ENCODE measurements at regions not wholly inside any gene's neighbourhood (a gene's known extent, or its start where the extent isn't known, plus 50 kb on each side); places are given as distances from the start of the nearest gene placed in this dataset.

GRCh38 chr14:54174457-54174856 lies 217.8 kb upstream of the BMP4 start:
- no peak for DNase-seq (ENCODE audit: low read depth)

DNA sequence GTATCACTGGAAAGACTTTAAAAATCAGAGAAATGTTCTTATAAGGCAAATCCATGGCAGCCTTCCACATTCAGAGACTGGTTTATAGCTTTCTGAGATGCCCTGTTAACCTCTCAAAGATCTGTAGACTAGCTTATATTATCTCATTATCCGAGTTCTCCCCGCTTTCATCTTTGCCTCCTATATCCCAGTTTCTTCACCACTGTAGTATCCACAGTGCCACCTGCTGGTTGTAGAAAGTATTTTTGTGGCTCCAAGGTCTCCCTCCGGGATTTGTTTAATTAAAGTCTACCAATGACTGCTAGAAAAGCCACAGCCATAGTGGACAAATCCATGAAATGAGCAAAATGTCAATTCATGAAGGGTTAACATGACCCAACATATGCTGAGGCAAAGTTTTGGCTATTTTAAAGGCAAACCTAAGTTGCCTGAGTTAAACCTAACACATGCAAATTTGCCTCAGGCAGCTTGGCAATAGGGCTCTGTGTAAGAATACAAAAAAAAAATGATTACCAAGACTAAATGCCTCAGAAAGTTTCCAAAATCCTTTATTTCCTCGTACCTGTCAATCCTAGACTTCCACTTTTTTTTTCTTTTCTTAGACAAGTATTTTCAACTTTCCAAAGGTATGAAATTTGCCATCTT lies 218.8 kb upstream of the BMP4 start:
- DNase-seq (ENCODE audit: low read depth) = peak; percentile 6

GRCh38 chr14:54177019-54177418 lies 219.8 kb upstream of the CDKN3 start:
- no peak for DNase-seq (ENCODE audit: low read depth)

DNA sequence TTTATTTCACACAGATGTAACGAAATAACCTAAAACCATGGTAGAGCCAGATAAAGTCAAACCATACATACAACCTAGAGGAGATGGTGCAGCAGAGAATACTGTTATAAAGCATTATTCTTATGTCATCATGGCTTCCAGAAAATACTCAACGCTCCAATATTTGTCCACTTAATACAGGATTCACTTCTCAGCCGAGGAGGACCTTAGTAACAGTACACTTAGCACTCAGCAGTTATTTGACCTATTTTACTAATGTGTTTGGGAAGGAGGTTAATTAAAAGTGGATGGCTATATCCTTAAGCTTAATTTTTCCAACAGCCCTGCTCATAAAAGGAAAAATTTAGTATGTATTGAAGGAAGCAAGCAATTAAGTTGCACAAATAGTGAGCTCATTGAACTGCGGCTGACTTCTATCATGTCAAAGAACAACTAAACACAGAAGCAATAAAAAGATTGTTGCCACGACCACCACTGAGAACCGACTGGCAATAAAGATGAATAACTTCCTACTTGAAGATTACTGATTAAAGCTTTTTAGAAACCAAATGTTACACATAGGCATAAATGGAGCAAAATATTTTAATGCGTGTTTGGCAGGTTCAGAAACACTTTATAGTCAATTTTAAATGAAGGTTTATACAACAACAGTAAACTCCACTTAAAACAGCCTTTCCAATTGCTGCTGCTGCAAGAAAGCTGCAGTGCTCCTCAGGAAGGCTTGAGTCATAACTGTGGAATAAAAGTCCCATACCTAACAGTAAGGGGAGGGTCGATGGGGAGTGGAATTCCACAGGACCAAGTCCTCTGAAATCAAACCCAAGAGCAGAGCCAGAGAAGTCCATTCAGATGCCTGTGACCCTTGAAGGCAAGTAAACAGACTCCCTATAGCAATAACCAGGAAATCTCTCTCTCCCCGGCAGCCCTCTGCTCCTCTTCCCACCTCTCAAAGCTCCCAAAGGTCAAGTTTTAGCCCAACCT lies 218.9 kb upstream of the CDKN3 start:
- DNase-seq (ENCODE audit: low read depth) = no peak

DNA sequence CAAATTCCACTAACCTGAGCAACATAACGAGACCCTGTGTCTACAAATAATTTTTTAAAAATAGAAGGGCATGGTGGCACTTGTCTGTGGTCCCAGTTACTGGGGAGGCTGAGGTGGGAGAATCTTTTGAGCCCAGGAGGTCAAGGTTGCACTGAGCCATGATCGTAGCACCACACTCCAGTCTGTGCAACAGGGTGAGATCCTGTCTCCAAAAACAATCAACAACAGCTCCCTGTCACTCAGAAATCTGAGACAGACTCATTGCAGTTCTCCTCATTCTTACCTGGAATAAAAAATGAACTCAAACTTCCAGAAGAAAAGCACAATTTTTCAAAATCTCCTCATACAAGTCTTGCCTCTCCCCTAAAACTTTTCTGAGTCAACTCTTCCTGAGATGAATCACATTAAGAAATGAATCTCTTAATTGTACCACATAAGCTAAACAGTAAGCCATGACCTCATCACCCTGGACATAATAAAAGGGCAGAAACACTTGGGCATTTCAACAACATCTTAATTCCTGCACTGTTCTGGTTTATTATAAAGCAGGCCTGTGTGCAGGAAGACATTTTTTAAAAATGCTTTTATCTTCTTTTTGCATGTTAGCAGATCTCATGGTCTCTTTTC lies 214.3 kb upstream of the CDKN3 start:
- DNase-seq (ENCODE audit: low read depth) = no peak

DNA sequence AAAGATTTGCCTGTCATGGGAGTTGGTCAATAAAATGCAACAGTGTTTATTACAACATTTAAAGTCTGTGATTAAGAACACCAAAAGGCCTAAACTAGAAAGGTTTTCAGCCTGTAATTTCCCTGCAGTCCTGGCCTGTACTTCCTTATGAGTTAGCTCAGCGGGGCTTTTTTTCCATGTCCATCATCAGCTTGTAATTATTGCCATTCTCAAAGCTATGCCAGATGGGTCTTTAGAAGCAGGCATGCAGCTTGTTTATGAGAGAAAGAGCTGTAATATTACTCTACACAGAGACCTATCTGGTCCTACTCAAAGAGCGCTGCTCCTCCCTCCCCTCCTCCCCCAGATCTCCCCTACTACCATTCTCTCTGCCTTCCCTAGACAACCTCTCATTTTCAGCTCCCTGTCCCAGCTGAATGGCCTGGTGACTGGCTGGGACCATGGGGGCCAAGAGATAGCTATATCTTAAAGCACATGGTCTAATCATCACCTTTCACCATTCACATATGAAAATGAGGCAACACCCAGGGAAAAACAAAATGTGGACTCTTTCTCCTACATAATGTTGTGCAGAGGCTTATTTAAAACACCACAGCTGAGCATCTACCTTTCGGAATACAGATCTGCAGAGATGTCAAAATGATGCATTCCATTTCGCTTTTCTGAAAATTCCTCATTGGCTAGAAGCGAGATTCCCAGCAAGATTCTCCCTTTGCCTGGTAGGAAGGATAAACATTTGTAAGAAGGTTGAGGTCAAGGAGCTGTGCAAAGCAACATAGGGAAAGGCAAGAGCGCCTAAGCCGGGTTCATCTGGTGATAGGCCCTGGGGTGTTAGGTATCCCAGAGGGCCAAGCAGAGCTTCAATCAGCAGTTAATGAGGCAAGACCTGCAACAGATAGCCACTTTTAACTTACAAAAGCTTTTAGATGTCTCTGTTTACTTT lies 209.7 kb upstream of the CDKN3 start:
- DNase-seq (ENCODE audit: low read depth) = no peak

- no peak for DNase-seq (ENCODE audit: low read depth)
Measured at GRCh38 chr14:54188064-54188666, 208.6 kb upstream of the CDKN3 start.

DNA sequence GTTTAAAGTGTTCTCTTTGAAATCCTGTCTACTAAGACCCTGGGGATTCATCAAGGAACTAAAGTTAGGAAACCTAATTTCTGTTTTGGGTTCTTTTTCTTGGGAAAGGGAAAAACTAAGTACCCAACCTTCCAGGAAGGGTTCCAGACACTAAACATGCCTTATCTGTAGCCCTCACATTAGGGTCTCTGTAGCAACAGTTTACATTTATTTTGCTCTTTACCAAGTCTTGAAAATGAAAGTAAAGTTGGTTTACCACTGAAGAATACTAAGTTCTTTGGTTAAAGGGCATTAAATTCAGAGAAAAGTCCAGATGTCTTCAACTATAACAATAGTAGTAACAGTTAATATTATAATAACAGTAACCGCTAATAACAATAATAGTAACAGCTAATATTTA lies 207.5 kb upstream of the CDKN3 start:
- DNase-seq (ENCODE audit: low read depth) = no peak

- DNase-seq (ENCODE audit: low read depth) = no peak
Measured at GRCh38 chr14:54189748-54190354, 207.0 kb upstream of the CDKN3 start.

DNA sequence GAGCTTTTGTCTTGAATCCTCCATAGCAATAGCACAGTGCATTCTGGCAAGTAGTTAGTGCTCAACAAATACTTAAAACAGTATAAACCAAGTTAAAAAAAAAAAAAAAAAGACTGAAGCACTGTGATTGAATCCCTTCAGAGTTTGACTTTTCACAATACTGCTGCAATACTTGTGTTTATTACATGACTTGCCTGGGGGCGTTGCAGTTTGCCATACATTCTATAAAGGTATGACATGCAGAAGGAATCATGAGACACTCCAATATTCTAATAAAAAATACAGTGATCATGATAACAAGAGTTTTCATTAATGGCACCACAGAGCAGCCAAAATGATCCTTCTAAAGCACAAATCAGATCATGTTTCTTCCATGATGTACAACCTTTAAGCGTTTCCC lies 205.0 kb upstream of the CDKN3 start:
- no peak for DNase-seq (ENCODE audit: low read depth)

DNA sequence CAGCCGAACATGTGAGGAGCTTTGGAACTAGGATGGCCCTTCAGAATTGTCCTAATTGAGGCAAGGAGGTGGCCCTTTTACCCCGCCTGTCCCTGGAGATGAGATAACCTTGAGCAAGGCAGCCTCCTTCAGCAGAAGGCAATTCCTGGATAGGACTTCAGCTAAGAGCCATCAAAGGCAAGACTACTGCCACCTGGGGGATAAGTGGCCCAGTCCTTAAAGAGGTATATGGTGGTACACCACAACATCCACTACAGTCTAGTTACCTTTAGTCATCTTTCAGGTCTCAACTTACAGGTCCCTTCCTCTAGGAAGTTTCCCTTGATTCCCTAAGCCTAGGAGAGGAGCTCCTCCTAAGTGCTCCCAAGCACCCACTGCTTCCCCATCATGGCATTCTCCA lies 204.2 kb upstream of the CDKN3 start:
- no peak for DNase-seq (ENCODE audit: low read depth)

DNA sequence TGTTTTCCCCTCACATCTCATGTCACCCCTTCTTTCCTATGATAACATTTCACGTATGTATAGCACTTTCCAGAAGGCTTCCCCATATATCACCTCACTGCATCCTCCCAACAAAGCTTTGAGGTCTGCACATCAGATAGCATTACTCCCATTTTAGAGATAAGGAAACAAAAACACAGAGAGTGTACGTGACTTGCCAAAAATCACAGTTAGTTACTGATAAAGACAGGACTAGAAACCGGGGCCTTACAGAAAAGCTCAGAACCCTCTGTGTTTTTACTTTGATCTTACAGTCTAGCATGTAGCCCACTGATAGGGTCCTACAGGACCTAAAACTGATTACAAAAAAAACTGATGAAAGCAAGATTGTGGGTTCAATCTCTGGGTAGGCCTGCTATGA lies 202.9 kb upstream of the CDKN3 start:
- no peak for DNase-seq (ENCODE audit: low read depth)

GRCh38 chr14:54194501-54194900 lies 202.3 kb upstream of the CDKN3 start:
- DNase-seq (ENCODE audit: low read depth) = no peak

DNA sequence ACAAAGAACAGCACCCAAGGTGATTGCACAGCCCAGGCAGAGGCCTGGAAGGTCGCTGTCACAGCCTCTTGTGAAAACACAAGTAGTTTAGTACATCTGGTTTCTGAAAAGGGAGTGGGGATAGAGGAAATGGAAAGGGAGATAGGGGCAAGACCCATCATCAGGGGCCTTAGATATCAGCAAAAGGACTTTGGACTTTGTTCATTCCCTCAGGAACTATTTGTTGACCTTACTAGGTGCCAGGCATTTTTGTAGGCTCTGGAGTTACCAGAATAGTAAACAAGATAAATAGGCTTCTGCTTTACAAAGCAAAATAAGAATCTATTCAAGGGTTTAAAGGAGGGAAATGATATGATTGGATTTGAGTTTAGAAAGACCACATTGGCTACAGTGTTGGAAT lies 199.4 kb upstream of the CDKN3 start:
- DNase-seq (ENCODE audit: low read depth) = no peak

DNA sequence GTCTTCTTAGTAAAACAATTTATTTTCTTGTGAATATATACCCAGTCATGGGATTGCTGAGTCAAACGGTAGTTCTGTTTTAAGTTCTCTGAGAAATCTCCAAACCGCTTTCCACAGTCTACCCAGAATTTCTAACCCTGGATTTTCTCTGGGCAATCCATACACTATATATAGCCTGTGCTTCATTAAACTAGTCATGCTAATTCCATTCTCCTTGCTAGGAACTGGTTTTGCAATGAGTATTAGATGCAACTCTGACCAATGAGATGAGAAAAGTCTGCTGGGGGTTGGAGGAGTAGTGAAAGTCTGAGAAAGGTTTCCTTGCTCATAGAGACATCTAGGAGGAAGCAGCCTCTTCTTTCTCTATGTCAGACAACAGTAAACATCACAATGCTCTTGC lies 196.1 kb upstream of the CDKN3 start:
- no peak for DNase-seq (ENCODE audit: low read depth)

DNA sequence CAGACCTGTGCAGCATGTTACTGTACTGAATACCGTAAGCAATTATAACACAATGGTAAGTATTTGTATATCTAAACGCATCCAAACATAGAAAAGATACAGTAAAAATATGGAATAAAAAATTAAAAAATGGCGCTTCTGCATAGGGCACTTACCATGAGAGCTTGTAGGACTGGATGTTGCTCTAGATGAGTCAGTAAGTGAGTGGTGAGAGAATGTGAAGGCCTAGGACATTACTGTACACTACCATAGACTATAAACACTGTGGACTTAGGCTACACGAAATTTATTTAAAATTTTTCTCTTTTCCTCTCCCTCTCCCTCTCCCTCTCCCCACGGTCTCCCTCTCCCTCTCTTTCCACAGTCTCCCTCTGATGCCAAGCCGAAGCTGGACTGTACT lies 194.5 kb upstream of the CDKN3 start:
- DNase-seq (ENCODE audit: low read depth) = no peak

DNA sequence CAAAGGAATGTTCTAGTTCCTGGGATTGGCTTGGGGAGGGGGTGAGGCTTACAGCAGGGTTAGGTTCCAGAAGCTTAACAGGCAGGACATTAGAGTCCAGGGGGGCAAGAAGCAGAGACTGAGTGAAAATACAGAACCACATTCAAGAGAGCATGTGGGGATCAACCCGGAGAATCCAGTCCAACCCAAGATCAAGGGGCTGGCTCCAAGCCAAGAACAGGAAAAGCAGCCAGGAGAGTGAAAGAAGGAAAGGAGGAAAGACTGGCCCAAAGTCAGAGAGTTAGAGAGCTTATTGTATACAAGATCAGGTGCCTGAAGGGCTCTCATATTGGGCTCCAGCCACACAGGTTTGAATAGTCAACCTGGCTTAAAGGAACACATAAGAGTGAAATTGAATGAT lies 190.3 kb upstream of the CDKN3 start:
- DNase-seq (ENCODE audit: low read depth) = no peak

DNA sequence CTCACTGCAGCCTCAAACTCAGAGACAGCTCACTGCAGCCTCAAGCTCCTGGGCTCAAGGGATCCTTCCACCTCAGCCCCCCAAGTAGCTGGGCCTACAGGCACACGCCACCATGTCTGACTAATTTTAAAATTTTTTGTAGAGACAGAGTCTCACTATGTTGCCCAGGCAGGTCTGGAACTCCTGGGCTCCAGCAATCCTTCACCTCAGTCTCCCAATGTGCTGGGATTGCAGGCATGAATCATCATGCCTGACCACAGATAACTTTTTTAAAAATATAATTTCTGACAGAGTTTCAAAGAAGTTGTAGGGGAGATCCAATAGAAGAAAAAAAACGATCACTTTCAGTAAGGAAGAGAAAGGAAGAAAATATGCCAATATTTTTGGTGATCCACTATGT lies 189.7 kb upstream of the CDKN3 start:
- DNase-seq (ENCODE audit: low read depth) = no peak

DNA sequence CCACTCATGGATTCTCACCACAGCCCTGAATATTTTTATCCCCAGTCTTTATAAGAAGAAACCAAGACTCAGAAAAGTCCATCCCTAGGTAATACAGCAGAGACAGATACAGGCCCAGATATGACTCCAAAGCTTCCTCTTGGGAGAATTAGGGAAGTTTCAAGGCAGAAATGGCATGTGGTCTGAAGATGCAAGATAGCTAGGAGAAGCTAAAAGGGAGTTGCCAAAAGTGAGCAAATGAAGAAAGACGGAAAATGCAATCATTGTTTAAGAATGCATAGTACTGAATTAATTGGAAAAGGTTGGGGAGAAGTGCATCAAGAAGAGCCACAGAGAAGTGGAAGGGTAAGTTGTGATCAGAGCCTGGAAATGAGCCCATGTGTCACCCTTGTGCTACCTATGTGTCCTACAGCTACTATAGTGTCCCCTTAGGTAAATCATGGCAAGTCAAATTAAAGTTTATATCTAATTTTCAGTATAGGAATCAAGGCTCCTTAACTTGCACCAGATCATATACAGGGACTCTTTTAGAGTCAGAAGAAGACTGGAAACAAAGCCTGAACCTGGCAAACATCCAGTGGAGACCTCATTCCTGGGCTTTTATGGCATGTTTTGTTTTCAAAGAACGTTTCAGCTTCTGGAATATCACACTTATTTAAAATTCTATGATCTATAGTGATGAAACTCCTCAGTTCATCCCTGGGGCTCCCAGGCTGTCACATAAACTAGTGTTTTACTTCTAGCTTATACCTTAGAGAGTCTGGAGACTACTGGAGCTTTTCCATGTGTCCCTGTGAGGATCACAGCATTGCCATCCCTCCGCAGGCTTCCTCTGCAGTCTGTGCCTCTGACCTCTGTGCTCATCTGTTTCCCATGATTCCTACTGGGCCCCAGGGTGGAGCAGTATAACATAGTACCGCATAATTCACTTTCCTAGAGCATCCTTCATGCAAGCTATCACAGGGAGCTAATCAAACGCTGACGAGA lies 189.0 kb upstream of the CDKN3 start:
- DNase-seq (ENCODE audit: low read depth) = no peak

- no peak for DNase-seq (ENCODE audit: low read depth)
Measured at GRCh38 chr14:54208751-54209150, 188.1 kb upstream of the CDKN3 start.

Data from stimulated activated CD8-positive, alpha-beta memory T cell treated with anti-CD3 and anti-CD28 coated beads, Interleukin-15, amount 100 ng/mL, for 24 hours (primary cell).